PC-9 (cell line): ENCODE measurements at regions not wholly inside any gene's neighbourhood (a gene's known extent, or its start where the extent isn't known, plus 50 kb on each side); places are given as distances from the start of the nearest gene placed in this dataset.
"Not testable (repeated sequence)": the region's sequence is repeated elsewhere in the genome, so short reads cannot be mapped to it uniquely, and the experiment has no call there.

Source experiments
- BruUV-seq: library from RNA; stranded (reverse); fragments of 400-500 nt; replicated peaks from 2 replicates; lab custom pipeline; 2021; lab: Mats Ljungman, UMichigan
- CTCF ChIA-PET: fragments of 300-600 bp; sonication (Branson Sonifier 250); formaldehyde crosslinking; loops from one replicate; lab custom pipeline; 2022; ENCODE audit warnings: antibody characterized with exemption; lab: Charles Lee
- POLR2A ChIA-PET: fragments of 300-600 bp; sonication (Branson Sonifier 250); formaldehyde crosslinking; loops from one replicate; lab custom pipeline; 2022; ENCODE audit warnings: antibody characterized with exemption; ENCODE audit not compliant: unreplicated experiment; lab: Charles Lee
- DNase-seq, 2 experiments: peaks; one replicate each; pipeline versions ENCODE4 v3.0.0 to v3.0.0-alpha.2; 2015 to 2022; ENCODE audit warnings: mixed read lengths in 1 of 2
- H2AFZ ChIP-seq: fragments of 200-600 bp; sonication (generic); 2 replicates; pipeline ENCODE4 v1.8.1; 2017; ENCODE audit warnings: antibody characterized with exemption
- H3F3A ChIP-seq: fragments of 200-600 bp; sonication (generic); 2 replicates; pipeline ENCODE4 v1.8.1; 2017; ENCODE audit warnings: antibody characterized with exemption, mild to moderate bottlenecking, low read depth; ENCODE audit not compliant: insufficient read depth
- H3K27ac ChIP-seq: fragments of 200-600 bp; sonication (generic); 2 replicates; pipeline ENCODE4 v1.6.1; 2016; ENCODE audit warnings: mixed run types
- H3K27me3 ChIP-seq: fragments of 200-600 bp; sonication (generic); 2 replicates; pipeline ENCODE4 v1.6.1; 2016; ENCODE audit warnings: low read depth, mixed run types; ENCODE audit not compliant: insufficient read depth
- H3K36me3 ChIP-seq: fragments of 200-600 bp; sonication (generic); 2 replicates; pipeline ENCODE4 v1.6.1; 2016; ENCODE audit warnings: low read depth, mixed run types
- H3K4me1 ChIP-seq: fragments of 200-600 bp; sonication (generic); replicated peaks from 2 replicates; pipeline ENCODE4 v1.6.1; 2016; ENCODE audit warnings: mixed run types; ENCODE audit not compliant: insufficient read depth
- H3K4me2 ChIP-seq: fragments of 200-600 bp; sonication (generic); 2 replicates; pipeline ENCODE4 v1.6.1; 2017; ENCODE audit warnings: mixed run types
- H3K4me3 ChIP-seq: fragments of 200-600 bp; sonication (generic); 2 replicates; pipeline ENCODE4 v1.6.1; 2016; ENCODE audit warnings: mixed run types
- H3K79me2 ChIP-seq: fragments of 200-600 bp; sonication (generic); 2 replicates; pipeline ENCODE4 v1.6.1; 2017; ENCODE audit warnings: low read depth, mixed run types
- H3K9me2 ChIP-seq: fragments of 200-600 bp; sonication (generic); 2 replicates; pipeline ENCODE4 v1.8.1; 2017; ENCODE audit warnings: mild to moderate bottlenecking; ENCODE audit not compliant: insufficient read depth
- H3K9me3 ChIP-seq: fragments of 200-600 bp; sonication (generic); 2 replicates; pipeline ENCODE4 v1.8.1; 2016; ENCODE audit warnings: low read depth; ENCODE audit not compliant: insufficient read depth
- H4K20me1 ChIP-seq: fragments of 200-600 bp; sonication (generic); 2 replicates; pipeline ENCODE4 v1.8.1; 2017; ENCODE audit not compliant: insufficient read depth
- CTCF ChIP-seq: fragments of 200-600 bp; sonication (generic); conservative IDR thresholded peaks from 2 replicates; pipeline ENCODE4 v1.6.1; 2017; ENCODE audit warnings: mixed run types, antibody characterized with exemption, mild to moderate bottlenecking, moderate library complexity
- EZH2 ChIP-seq: fragments of 200-600 bp; sonication (generic); IDR thresholded peaks from 2 replicates; pipeline ENCODE4 v1.8.0; 2017; ENCODE audit warnings: antibody characterized with exemption, low read depth
- intact Hi-C: fragments of 100-400 bp; cut with micrococcal nuclease; formaldehyde crosslinking; loops from one replicate; pipeline ENCODE4 v1.10.0; 2022; ENCODE audit not compliant: unreplicated experiment

- no peak overlapping the region for H2AFZ ChIP-seq
- no peak overlapping the region for H3K4me2 ChIP-seq
- no peaks in the 10 kb centered on the region for H3K9me3 ChIP-seq
- no peaks in the 10 kb centered on the region for H3F3A ChIP-seq
- no peak overlapping the region for H3K27ac ChIP-seq
- H3K36me3 ChIP-seq, result no peaks in the 10 kb centered on the region
- H3K4me3 ChIP-seq, result no peak overlapping the region
- intact Hi-C loops, result no loop called here
- H3K27me3 ChIP-seq, result peaks cover 12% of the 10 kb centered on the region; the same call in 1 of the 2 replicates
- no peaks in the 10 kb centered on the region for H4K20me1 ChIP-seq
- ChIA-PET POLR2A (interaction anchor here (0.6 kb wide), 1 partner anchor 95 kb away, joined by 10 read pairs; no protein-coding TSS in a partner anchor), CTCF (no interaction called here)
- no peak for DNase-seq
- TF ChIP-seq EZH2 (no peak), CTCF (no peak)
- no peaks in the 10 kb centered on the region for H3K9me2 ChIP-seq
- BruUV-seq, result no TSS peak
- H3K4me1 ChIP-seq, result no peaks in the 10 kb centered on the region
- no peaks in the 10 kb centered on the region for H3K79me2 ChIP-seq
Observed at GRCh38 chr22:22118987-22119386, 125.6 kb upstream of the VPREB1 start.

- DNase-seq, H3K4me2 ChIP-seq, H3K9me3 ChIP-seq, CTCF ChIA-PET, intact Hi-C loops, H2AFZ ChIP-seq, H3K36me3 ChIP-seq, H3K79me2 ChIP-seq, H3K27ac ChIP-seq, POLR2A ChIA-PET, H3K4me1 ChIP-seq, H3K4me3 ChIP-seq, H3F3A ChIP-seq, H4K20me1 ChIP-seq, BruUV-seq, H3K9me2 ChIP-seq: not testable (repeated sequence)
- H3K27me3 ChIP-seq, result peaks cover 12% of the 10 kb centered on the region; the same call in 1 of the 2 replicates
Observed at GRCh38 chr22:22117864-22118544, 126.6 kb upstream of the VPREB1 start.

- CTCF ChIA-PET, H3K27ac ChIP-seq, DNase-seq, H3K4me3 ChIP-seq, H3K4me1 ChIP-seq, H2AFZ ChIP-seq, H3K79me2 ChIP-seq, H4K20me1 ChIP-seq, intact Hi-C loops, BruUV-seq, H3K9me2 ChIP-seq, H3K36me3 ChIP-seq, H3K9me3 ChIP-seq, H3F3A ChIP-seq, POLR2A ChIA-PET, H3K4me2 ChIP-seq: not testable (repeated sequence)
- peaks cover 12% of the 10 kb centered on the region; the same call in 1 of the 2 replicates for H3K27me3 ChIP-seq
Observed at GRCh38 chr22:22116997-22117770, 127.4 kb upstream of the VPREB1 start.

GRCh38 chr22:22113701-22114100, 130.9 kb upstream of the VPREB1 start:
- Histone ChIP-seq H3K27ac (no peak overlapping the region), H3K4me3 (no peak overlapping the region), H3K9me2 (no peaks in the 10 kb centered on the region), H3K27me3 (0 out of 2 replicates have a peak, but pooled peaks cover 2% of the 10 kb centered on the region), H3F3A (no peaks in the 10 kb centered on the region), H3K9me3 (no peaks in the 10 kb centered on the region), H3K79me2 (no peaks in the 10 kb centered on the region), H2AFZ (no peak overlapping the region), H3K4me2 (no peak overlapping the region), H3K4me1 (no peaks in the 10 kb centered on the region), H4K20me1 (no peaks in the 10 kb centered on the region), H3K36me3 (no peaks in the 10 kb centered on the region)
- intact Hi-C loops, result no loop called here
- DNase-seq, result no peak
- TF ChIP-seq EZH2, result no peak
- TF ChIP-seq CTCF, result no peak
- ChIA-PET POLR2A (no interaction called here), CTCF (no interaction called here)
- BruUV-seq, result no TSS peak
